ENCODE measurements at regions not wholly inside any gene's neighbourhood (a gene's known extent, or its start where the extent isn't known, plus 50 kb on each side); places are given as distances from the start of the nearest gene placed in this dataset.

DNA sequence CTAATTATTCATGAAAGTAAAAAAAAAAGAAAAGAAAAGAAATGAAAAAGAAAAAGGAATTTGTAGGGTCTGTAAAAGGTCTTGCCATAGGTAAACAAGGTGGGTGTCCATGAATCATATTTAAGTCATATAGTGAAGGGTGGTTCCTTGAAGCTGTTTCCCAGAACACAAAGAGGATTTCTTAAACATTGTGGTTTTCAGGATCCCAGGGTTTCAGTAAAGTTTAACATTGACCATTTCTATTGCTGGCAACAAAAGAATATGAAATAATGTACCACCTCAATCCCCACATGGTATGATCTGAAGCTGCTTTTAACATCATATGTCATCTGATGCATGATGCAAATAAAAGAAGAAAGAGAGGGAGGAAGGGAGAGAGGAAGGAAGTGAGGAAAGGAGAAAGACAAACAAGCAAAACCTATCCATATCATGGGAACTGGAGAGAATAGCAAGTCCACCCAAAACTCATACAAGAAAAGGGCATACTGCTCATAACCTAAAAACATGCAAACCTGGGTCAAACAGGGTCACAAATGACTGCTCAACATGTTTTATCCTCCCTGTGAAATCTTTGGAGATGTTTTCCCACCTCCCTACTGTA, 663.5 kb downstream of the SORCS1 start:
- H3K4me1 ChIP-seq (ENCODE audit: control insufficient read depth in 5 of 5, insufficient read depth in 5 of 5, low read length in 5 of 5), result no peaks in the 10 kb centered on the region
- H3K9ac ChIP-seq (ENCODE audit: insufficient read depth in 1 of 2, low read length in 2 of 2), result no peak overlapping the region
- no peaks in the 10 kb centered on the region for H3K27me3 ChIP-seq (ENCODE audit: control insufficient read depth in 3 of 3, insufficient read depth in 3 of 3, low read length in 2 of 3)
- TF ChIP-seq, protein P1, sequence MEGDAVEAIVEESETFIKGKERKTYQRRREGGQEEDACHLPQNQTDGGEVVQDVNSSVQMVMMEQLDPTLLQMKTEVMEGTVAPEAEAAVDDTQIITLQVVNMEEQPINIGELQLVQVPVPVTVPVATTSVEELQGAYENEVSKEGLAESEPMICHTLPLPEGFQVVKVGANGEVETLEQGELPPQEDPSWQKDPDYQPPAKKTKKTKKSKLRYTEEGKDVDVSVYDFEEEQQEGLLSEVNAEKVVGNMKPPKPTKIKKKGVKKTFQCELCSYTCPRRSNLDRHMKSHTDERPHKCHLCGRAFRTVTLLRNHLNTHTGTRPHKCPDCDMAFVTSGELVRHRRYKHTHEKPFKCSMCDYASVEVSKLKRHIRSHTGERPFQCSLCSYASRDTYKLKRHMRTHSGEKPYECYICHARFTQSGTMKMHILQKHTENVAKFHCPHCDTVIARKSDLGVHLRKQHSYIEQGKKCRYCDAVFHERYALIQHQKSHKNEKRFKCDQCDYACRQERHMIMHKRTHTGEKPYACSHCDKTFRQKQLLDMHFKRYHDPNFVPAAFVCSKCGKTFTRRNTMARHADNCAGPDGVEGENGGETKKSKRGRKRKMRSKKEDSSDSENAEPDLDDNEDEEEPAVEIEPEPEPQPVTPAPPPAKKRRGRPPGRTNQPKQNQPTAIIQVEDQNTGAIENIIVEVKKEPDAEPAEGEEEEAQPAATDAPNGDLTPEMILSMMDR (IDR thresholded peaks at IDR 0.05; ENCODE audit: control extremely low read depth, extremely low read depth), result no peak
- no peak overlapping the region for H3K4me3 ChIP-seq
- no peak for DNase-seq
- no peaks in the 10 kb centered on the region for H3K36me3 ChIP-seq (ENCODE audit: control insufficient read depth in 4 of 4, insufficient read depth in 4 of 4, low read length in 4 of 4)
- H3K27ac ChIP-seq (ENCODE audit: low read depth in 1 of 2, low read length in 1 of 2), result no peak overlapping the region
- no peaks in the 10 kb centered on the region for H3K9me3 ChIP-seq (ENCODE audit: control insufficient read depth in 4 of 4, insufficient read depth in 3 of 4, low read length in 3 of 4)
- no peak for ATAC-seq (ENCODE audit: insufficient read depth, low FRiP score)

- no peaks in the 10 kb centered on the region for H3K36me3 ChIP-seq (ENCODE audit: control insufficient read depth in 4 of 4, insufficient read depth in 4 of 4, low read length in 4 of 4)
- TF ChIP-seq, protein P1 (IDR thresholded peaks at IDR 0.05; ENCODE audit: control extremely low read depth, extremely low read depth), result no peak
- ATAC-seq (ENCODE audit: insufficient read depth, low FRiP score), result no peak
Measured at GRCh38 chr10:106500041-106500924, 664.2 kb downstream of the SORCS1 start.

GRCh38 chr10:106499448-106499847, 665.1 kb downstream of the SORCS1 start:
- Histone ChIP-seq H3K27ac (ENCODE audit: low read depth in 1 of 2, low read length in 1 of 2) (no peak overlapping the region), H3K4me3 (no peak overlapping the region), H3K9me3 (ENCODE audit: control insufficient read depth in 4 of 4, insufficient read depth in 3 of 4, low read length in 3 of 4) (no peaks in the 10 kb centered on the region), H3K27me3 (ENCODE audit: control insufficient read depth in 3 of 3, insufficient read depth in 3 of 3, low read length in 2 of 3) (no peaks in the 10 kb centered on the region), H3K4me1 (ENCODE audit: control insufficient read depth in 5 of 5, insufficient read depth in 5 of 5, low read length in 5 of 5) (no peaks in the 10 kb centered on the region), H3K9ac (ENCODE audit: insufficient read depth in 1 of 2, low read length in 2 of 2) (no peak overlapping the region), H3K36me3 (ENCODE audit: control insufficient read depth in 4 of 4, insufficient read depth in 4 of 4, low read length in 4 of 4) (no peaks in the 10 kb centered on the region)
- TF ChIP-seq, protein P1 (IDR thresholded peaks at IDR 0.05; ENCODE audit: control extremely low read depth, extremely low read depth), result no peak
- ATAC-seq (ENCODE audit: insufficient read depth, low FRiP score) (no peak), DNase-seq (no peak)
- WGBS, 2 donors, result 79 to 89% methylated on average over 2 of the region's 2 CpGs

More at GRCh38 chr10:106500041-106500924, 664.2 kb downstream of the SORCS1 start:
- Histone ChIP-seq H3K4me1 (ENCODE audit: control insufficient read depth in 5 of 5, insufficient read depth in 5 of 5, low read length in 5 of 5) (no peaks in the 10 kb centered on the region), H3K27ac (ENCODE audit: low read depth in 1 of 2, low read length in 1 of 2) (no peak overlapping the region), H3K27me3 (ENCODE audit: control insufficient read depth in 3 of 3, insufficient read depth in 3 of 3, low read length in 2 of 3) (no peaks in the 10 kb centered on the region), H3K4me3 (no peak overlapping the region), H3K9me3 (ENCODE audit: control insufficient read depth in 4 of 4, insufficient read depth in 3 of 4, low read length in 3 of 4) (no peaks in the 10 kb centered on the region), H3K9ac (ENCODE audit: insufficient read depth in 1 of 2, low read length in 2 of 2) (no peak overlapping the region)
- WGBS, 2 donors, result 36 to 44% methylated on average over 1 of the region's 1 CpG
- no peak for DNase-seq

All from lung (tissue), 11 donors.